Activated naive CD4-positive, alpha-beta T cell treated with anti-CD3 and anti-CD28 coated beads, Interleukin-2, amount 10 ng/mL, durations not matched to agents 7 days and 5 days (primary cell): ENCODE measurements at regions not wholly inside any gene's neighbourhood (a gene's known extent, or its start where the extent isn't known, plus 50 kb on each side); places are given as distances from the start of the nearest gene placed in this dataset.
"Not testable (repeated sequence)": the region's sequence is repeated elsewhere in the genome, so short reads cannot be mapped to it uniquely, and the experiment has no call there.

Source experiments
- CTCF ChIA-PET: fragments of 350-600 bp; sonication (Branson Sonifier 250); formaldehyde crosslinking; loops from one replicate; lab custom pipeline; 2021; ENCODE audit warnings: antibody characterized with exemption; lab: Charles Lee
- DNase-seq: peaks from one replicate; pipeline ENCODE4 v3.0.0-alpha.2; 2020
- H3K27ac Mint-ChIP-seq: one replicate; pipeline ENCODE4 v1.8.0; 2021; ENCODE audit warnings: mild to moderate bottlenecking, moderate library complexity, mixed read lengths
- H3K27me3 Mint-ChIP-seq: one replicate; pipeline ENCODE4 v1.8.0; 2021; ENCODE audit warnings: mild to moderate bottlenecking, mixed read lengths
- H3K36me3 Mint-ChIP-seq: one replicate; pipeline ENCODE4 v1.8.0; 2021; ENCODE audit warnings: mixed read lengths
- H3K4me1 Mint-ChIP-seq: one replicate; pipeline ENCODE4 v1.8.0; 2021; ENCODE audit warnings: mixed read lengths
- H3K4me3 Mint-ChIP-seq: one replicate; pipeline ENCODE4 v1.8.0; 2021; ENCODE audit warnings: mild to moderate bottlenecking, moderate library complexity, mixed read lengths
- H3K9me3 Mint-ChIP-seq: one replicate; pipeline ENCODE4 v1.8.0; 2021; ENCODE audit warnings: mixed read lengths

DNA sequence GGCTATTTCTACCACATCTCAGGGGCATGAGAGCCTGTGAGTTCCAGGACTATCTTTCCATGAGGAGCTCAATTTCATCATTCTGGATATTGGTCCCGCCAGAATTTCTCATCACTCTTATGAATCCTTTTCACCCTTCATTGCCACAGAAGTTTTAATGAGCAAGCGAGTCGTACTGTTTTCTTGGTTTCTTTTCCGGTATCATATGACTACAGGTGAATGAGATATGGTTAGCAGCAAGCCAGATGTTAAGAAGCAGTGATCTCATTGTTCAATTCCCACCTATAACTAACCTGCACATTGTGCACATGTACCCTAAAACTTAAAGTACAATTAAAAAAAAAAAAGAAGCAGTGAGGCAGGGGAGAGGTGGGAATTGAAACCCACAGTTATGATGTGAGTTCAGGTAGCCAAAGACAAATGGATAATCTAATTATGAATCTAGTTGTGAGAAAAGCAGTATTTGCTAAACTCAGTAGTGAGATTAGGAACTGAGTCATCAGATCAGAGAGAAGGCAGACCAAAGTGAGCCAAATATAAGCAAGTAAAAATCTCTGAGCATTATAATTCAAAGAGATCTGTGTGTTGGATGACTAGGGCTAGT, 78.0 kb upstream of the ELOVL5 start:
- Mint-ChIP-seq H3K27me3 (peaks cover 12% of the 10 kb centered on the region), H3K4me3 (no peak overlapping the region), H3K4me1 (peaks cover 6% of the 10 kb centered on the region), H3K9me3 (no peaks in the 10 kb centered on the region), H3K27ac (no peak overlapping the region), H3K36me3 (no peaks in the 10 kb centered on the region)
- DNase-seq = no peak
- CTCF ChIA-PET = interaction anchor here (1.0 to 4.0 kb wide), 4 partner anchors 11 to 302 kb away, joined by 3 to 16 read pairs (median 6); no protein-coding TSS in a partner anchor

- CTCF ChIA-PET = interaction anchor here (1.0 to 4.0 kb wide), 3 partner anchors 12 to 244 kb away, joined by 3 to 16 read pairs (median 6); no protein-coding TSS in a partner anchor
- Mint-ChIP-seq H3K27ac (no peak overlapping the region), H3K4me3 (no peak overlapping the region)
Measured at GRCh38 chr6:53426117-53426516, 77.4 kb upstream of the ELOVL5 start.

DNA sequence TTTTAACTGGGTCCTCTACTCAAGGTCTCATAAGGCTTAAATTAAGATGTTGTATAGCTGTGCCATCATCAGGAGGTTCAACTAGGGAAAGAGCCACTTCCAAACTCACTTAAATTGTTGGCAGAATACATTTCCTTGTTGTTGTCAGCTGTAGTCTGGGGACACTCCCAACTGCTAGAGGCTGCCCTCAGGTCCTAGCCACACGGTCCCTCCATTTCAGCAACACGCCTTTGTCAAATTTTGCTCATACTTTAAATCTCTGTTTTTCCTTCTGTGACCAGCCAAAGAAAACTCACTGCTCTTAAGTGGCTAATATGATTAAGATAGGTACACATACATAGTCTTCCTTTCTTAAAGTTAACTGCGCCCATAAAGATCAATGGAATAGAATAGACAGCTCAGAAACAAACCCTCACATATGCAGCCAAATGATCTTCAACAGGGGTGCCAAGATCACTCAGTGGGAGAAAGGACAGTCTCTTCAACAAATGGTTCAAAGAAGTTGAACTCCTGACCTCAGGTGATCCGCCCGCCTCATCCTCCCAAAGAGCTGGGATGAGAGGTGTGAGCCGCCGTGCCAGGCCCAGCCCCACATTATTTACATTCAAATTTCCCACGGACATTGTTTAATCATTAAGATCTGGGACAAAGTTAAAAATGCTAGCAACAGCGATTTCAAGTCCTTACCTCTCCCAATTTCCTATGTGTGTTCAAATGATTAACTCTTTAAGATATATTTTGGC, 76.4 kb upstream of the ELOVL5 start:
- H3K36me3 Mint-ChIP-seq = no peaks in the 10 kb centered on the region
- CTCF ChIA-PET = interaction anchor here (1.0 to 1.5 kb wide), 3 partner anchors 8 to 26 kb away, joined by 3 to 4 read pairs (median 3); no protein-coding TSS in a partner anchor
- peaks cover 6% of the 10 kb centered on the region for H3K4me1 Mint-ChIP-seq
- H3K4me3 Mint-ChIP-seq = no peak overlapping the region
- H3K9me3 Mint-ChIP-seq = no peaks in the 10 kb centered on the region
- H3K27me3 Mint-ChIP-seq = peaks cover 15% of the 10 kb centered on the region
- no peak overlapping the region for H3K27ac Mint-ChIP-seq
- DNase-seq = no peak

More at GRCh38 chr6:53426117-53426516, 77.4 kb upstream of the ELOVL5 start:
- H3K36me3 Mint-ChIP-seq = no peaks in the 10 kb centered on the region
- no peaks in the 10 kb centered on the region for H3K9me3 Mint-ChIP-seq
- peaks cover 15% of the 10 kb centered on the region for H3K27me3 Mint-ChIP-seq
- H3K4me1 Mint-ChIP-seq = peaks cover 6% of the 10 kb centered on the region
- no peak for DNase-seq

DNA sequence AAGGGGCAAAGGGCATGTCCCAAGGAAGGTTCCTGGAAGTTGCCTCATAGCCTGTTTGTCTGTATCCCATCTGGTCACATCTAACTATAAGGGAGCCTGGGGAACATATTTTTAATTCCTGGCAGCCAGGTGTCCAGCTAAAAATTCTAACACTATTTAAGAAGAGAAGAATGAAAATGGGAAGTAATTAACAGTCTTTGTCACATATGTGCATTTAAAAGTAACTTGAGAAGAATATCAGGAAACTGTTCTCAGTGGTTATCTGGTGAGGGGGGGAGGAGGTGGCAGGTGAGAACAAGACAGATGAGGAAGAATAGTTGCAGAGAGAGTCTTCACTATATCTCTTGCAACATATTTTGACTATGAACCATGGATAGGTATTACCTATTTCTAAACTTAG, 75.5 kb upstream of the ELOVL5 start:
- peaks cover 5% of the 10 kb centered on the region for H3K4me1 Mint-ChIP-seq
- peaks cover 15% of the 10 kb centered on the region for H3K27me3 Mint-ChIP-seq
- H3K36me3 Mint-ChIP-seq = no peaks in the 10 kb centered on the region
- H3K27ac Mint-ChIP-seq = no peak overlapping the region
- H3K9me3 Mint-ChIP-seq = no peaks in the 10 kb centered on the region
- no peak for DNase-seq
- H3K4me3 Mint-ChIP-seq = no peak overlapping the region
- CTCF ChIA-PET = interaction anchor here (1.3 to 1.5 kb wide), 2 partner anchors 9 to 13 kb away, joined by 3 to 4 read pairs; no protein-coding TSS in a partner anchor

DNA sequence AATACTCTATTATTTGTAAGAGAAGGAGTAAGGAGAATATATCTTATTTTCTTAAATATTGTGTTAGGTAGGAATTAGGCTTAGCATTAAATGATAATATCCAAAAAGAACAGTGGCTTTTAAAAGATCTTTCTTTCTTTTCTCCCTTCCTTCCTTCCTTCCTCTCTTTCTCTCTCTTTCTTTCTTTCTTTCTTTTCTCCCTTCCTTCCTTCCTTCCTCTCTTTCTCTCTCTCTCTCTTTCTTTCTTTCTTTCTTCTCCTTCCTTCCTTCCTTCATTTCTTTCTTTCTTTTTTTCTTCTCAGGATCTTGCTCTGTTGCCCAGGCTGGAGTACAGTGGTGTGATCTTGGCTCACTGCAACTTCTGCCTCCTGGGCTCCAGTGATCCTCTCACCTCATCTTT, 74.8 kb upstream of the ELOVL5 start:
- CTCF ChIA-PET, H3K27ac Mint-ChIP-seq, H3K4me1 Mint-ChIP-seq, H3K4me3 Mint-ChIP-seq, H3K9me3 Mint-ChIP-seq, DNase-seq, H3K36me3 Mint-ChIP-seq: not testable (repeated sequence)
- peaks cover 15% of the 10 kb centered on the region for H3K27me3 Mint-ChIP-seq

GRCh38 chr6:53419026-53419425, 70.3 kb upstream of the ELOVL5 start:
- CTCF ChIA-PET = interaction anchor here (0.6 to 1.5 kb wide), 2 partner anchors 79 to 309 kb away, joined by 3 to 4 read pairs; no protein-coding TSS in a partner anchor
- Mint-ChIP-seq H3K27me3 (peaks cover 15% of the 10 kb centered on the region), H3K4me3 (no peak overlapping the region), H3K4me1 (no peaks in the 10 kb centered on the region), H3K27ac (no peak overlapping the region), H3K9me3 (no peaks in the 10 kb centered on the region), H3K36me3 (no peaks in the 10 kb centered on the region)
- no peak for DNase-seq

DNA sequence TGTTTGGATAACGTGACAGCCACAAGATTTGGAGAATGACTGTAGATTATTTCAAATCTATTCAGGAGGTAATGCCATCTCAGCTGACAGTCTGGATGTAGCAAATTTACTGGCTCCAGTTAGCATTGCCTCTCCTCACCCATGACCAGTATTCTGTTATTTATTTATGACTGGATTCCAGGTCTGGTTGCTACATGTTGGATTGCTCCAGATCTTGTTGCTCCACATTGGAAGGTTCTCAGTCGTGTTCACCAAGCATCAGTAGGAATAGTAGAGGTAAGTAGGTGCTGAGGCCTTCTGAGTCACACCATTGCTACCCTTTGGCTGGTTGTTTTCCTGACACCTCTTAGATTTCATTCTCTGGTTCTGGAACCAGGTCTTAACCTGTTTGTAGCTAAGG, 69.5 kb upstream of the ELOVL5 start:
- CTCF ChIA-PET = interaction anchor here (0.6 to 1.5 kb wide), 2 partner anchors 79 to 310 kb away, joined by 3 to 4 read pairs; no protein-coding TSS in a partner anchor

GRCh38 chr6:53417141-53417540, 68.4 kb upstream of the ELOVL5 start:
- H3K36me3 Mint-ChIP-seq = no peaks in the 10 kb centered on the region
- CTCF ChIA-PET = no interaction called here
- H3K9me3 Mint-ChIP-seq = no peaks in the 10 kb centered on the region
- no peak overlapping the region for H3K27ac Mint-ChIP-seq
- no peak for DNase-seq
- H3K4me1 Mint-ChIP-seq = no peaks in the 10 kb centered on the region
- peaks cover 4% of the 10 kb centered on the region for H3K27me3 Mint-ChIP-seq
- no peak overlapping the region for H3K4me3 Mint-ChIP-seq

More for the DNA sequence above, 69.5 kb upstream of the ELOVL5 start:
- Mint-ChIP-seq H3K27me3 (peaks cover 10% of the 10 kb centered on the region), H3K4me1 (no peaks in the 10 kb centered on the region), H3K36me3 (no peaks in the 10 kb centered on the region), H3K9me3 (no peaks in the 10 kb centered on the region), H3K4me3 (no peak overlapping the region), H3K27ac (no peak overlapping the region)
- DNase-seq = no peak

- CTCF ChIA-PET = interaction anchor here (1.0 to 6.8 kb wide), 3 partner anchors 237 to 241 kb away, joined by 3 to 57 read pairs (median 4); no protein-coding TSS in a partner anchor
- H3K9me3 Mint-ChIP-seq = no peaks in the 10 kb centered on the region
- H3K36me3 Mint-ChIP-seq = no peaks in the 10 kb centered on the region
- H3K4me1 Mint-ChIP-seq = no peaks in the 10 kb centered on the region
- no peak overlapping the region for H3K4me3 Mint-ChIP-seq
- H3K27me3 Mint-ChIP-seq = no peaks in the 10 kb centered on the region
- no peak overlapping the region for H3K27ac Mint-ChIP-seq
- no peak for DNase-seq
Measured at GRCh38 chr6:53413326-53413725, 64.6 kb upstream of the ELOVL5 start.

DNA sequence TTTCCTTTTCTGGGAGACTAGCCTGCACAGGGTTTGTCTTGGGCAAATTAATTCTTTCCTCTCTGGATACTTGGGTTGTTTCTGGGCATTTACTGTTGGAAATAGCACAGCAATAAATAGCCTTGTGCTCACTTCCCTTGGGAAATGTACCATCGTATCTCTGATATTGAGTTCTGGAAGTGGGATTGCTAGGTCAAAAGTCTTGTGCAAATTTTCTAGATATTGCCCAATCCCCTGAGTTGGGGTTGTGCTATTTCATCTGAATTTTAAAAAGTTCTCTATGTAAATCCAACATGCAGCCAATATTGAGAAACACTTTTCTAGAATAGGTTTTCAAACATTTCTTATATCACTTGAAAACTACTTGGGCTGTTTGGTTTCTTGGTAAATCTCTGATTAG, 64.0 kb upstream of the ELOVL5 start:
- H3K4me1 Mint-ChIP-seq = no peaks in the 10 kb centered on the region
- no peaks in the 10 kb centered on the region for H3K27me3 Mint-ChIP-seq
- CTCF ChIA-PET = interaction anchor here (1.0 to 6.8 kb wide), 4 partner anchors 52 to 240 kb away, joined by 3 to 57 read pairs (median 4); no protein-coding TSS in a partner anchor
- no peaks in the 10 kb centered on the region for H3K36me3 Mint-ChIP-seq
- H3K27ac Mint-ChIP-seq = no peak overlapping the region
- no peaks in the 10 kb centered on the region for H3K9me3 Mint-ChIP-seq
- no peak for DNase-seq
- no peak overlapping the region for H3K4me3 Mint-ChIP-seq

DNA sequence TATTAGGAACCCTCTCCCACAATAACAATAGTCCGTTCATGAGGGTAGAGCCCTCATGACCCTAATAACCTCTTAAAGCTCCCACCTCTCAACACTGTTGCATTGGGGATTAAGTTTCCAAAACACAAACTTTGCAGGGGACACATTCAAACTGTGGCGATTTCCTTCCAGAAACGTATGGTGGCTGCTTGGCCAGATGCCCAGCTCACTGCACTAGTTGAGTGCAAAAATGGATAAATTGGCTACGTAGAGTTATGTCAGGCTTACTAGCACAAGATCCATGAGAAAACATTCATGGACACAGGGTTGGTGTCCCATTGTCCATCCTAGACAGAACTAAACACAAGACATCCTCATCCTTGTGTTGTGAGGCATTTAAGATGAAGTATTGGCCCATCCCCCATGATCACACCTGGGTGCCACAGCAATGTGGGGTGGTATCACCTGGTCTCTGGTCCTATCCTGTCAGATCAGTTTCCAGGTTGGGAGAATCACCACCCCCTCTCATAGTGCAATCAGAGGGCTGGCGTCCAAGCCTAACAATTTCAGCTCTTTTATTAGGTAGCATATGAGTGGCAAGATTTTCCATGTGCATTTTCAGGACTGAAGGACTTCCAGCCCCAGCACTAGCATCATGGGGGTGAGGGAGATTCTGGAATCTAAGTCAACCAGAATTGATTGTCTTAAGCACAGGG, 63.4 kb upstream of the ELOVL5 start:
- no peak overlapping the region for H3K27ac Mint-ChIP-seq
- no peaks in the 10 kb centered on the region for H3K27me3 Mint-ChIP-seq
- CTCF ChIA-PET = interaction anchor here (0.9 to 6.8 kb wide), 8 partner anchors 43 to 240 kb away, joined by 3 to 57 read pairs (median 4); no protein-coding TSS in a partner anchor
- H3K4me1 Mint-ChIP-seq = no peaks in the 10 kb centered on the region
- H3K36me3 Mint-ChIP-seq = no peaks in the 10 kb centered on the region
- H3K9me3 Mint-ChIP-seq = no peaks in the 10 kb centered on the region
- no peak overlapping the region for H3K4me3 Mint-ChIP-seq
- no peak for DNase-seq

GRCh38 chr6:53411451-53411850, 62.7 kb upstream of the ELOVL5 start:
- no peak overlapping the region for H3K4me3 Mint-ChIP-seq
- no peak for DNase-seq
- H3K27me3 Mint-ChIP-seq = no peaks in the 10 kb centered on the region
- no peak overlapping the region for H3K27ac Mint-ChIP-seq
- no peaks in the 10 kb centered on the region for H3K9me3 Mint-ChIP-seq
- CTCF ChIA-PET = interaction anchor here (0.7 to 6.8 kb wide), 18 partner anchors 15 to 239 kb away, joined by 3 to 57 read pairs (median 4); no protein-coding TSS in a partner anchor
- H3K36me3 Mint-ChIP-seq = no peaks in the 10 kb centered on the region
- no peaks in the 10 kb centered on the region for H3K4me1 Mint-ChIP-seq

GRCh38 chr6:53410508-53411258, 61.9 kb upstream of the ELOVL5 start:
- H3K27ac Mint-ChIP-seq = no peak overlapping the region
- no peak overlapping the region for H3K4me3 Mint-ChIP-seq
- CTCF ChIA-PET = interaction anchor here (0.6 to 6.8 kb wide), 22 partner anchors 16 to 238 kb away, joined by 3 to 57 read pairs (median 4); no protein-coding TSS in a partner anchor

More at GRCh38 chr6:53410508-53411258, 61.9 kb upstream of the ELOVL5 start:
- no peaks in the 10 kb centered on the region for H3K4me1 Mint-ChIP-seq
- DNase-seq = peak; percentile 68
- H3K36me3 Mint-ChIP-seq = no peaks in the 10 kb centered on the region
- H3K27me3 Mint-ChIP-seq = no peaks in the 10 kb centered on the region
- no peaks in the 10 kb centered on the region for H3K9me3 Mint-ChIP-seq
